T-cell (primary cell): ENCODE measurements at regions not wholly inside any gene's neighbourhood (a gene's known extent, or its start where the extent isn't known, plus 50 kb on each side); places are given as distances from the start of the nearest gene placed in this dataset.

Experiments used
- ATAC-seq, 4 experiments: fragments of 200-7000 bp in 3 of 4; fragments of 150-1000 bp in 1 of 4; cut with Tn5 transposase; replicated peaks in 1 of 4; 1 replicate in 3 of 4; 2 replicates in 1 of 4; pipeline ENCODE4 v1.10.0; 2021; ENCODE audit warnings: moderate library complexity in 3 of 4, mild to moderate bottlenecking in 2 of 4, moderate number of reproducible peaks in 1 of 4
- CTCF ChIA-PET, 2 donors: fragments of 300-600 bp; sonication (Branson Sonifier 250); formaldehyde crosslinking; loops; one replicate each; lab custom pipeline; 2022; ENCODE audit warnings: antibody characterized with exemption in 2 of 2; lab: Charles Lee
- POLR2A ChIA-PET, 2 donors: fragments of 300-600 bp; sonication (Branson Sonifier 250); formaldehyde crosslinking; loops; one replicate each; lab custom pipeline; 2022; ENCODE audit warnings: antibody characterized with exemption in 2 of 2; lab: Charles Lee
- DNase-seq, 35 experiments: peaks; one replicate each; pipeline versions ENCODE4 v3.0.0 to v3.0.0-alpha.2; 2013 to 2023
- H3K27ac ChIP-seq: one replicate; pipeline ENCODE4 v1.5.1; 2013; ENCODE audit warnings: low read length
- H3K27me3 ChIP-seq, 2 experiments: replicated peaks in 1 of 2; 1 replicate in 1 of 2; 2 replicates in 1 of 2; pipeline versions ENCODE4 v1.6.1 to v1.7.0; 2013; ENCODE audit warnings: low read length in 1 of 2, mixed read lengths in 1 of 2; ENCODE audit not compliant: control insufficient read depth in 2 of 2, insufficient read depth in 2 of 2; ENCODE audit errors: extremely low read depth in 1 of 2
- H3K36me3 ChIP-seq, 2 donors: 1 replicate in 1 of 2; 2 replicates in 1 of 2; pipeline versions ENCODE4 v1.6.1 to v1.7.0; 2013; ENCODE audit warnings: low read length in 1 of 2; ENCODE audit not compliant: control insufficient read depth in 2 of 2, insufficient read depth in 1 of 2; ENCODE audit errors: extremely low read depth in 1 of 2
- H3K4me1 ChIP-seq, 2 experiments: 1 replicate in 1 of 2; 2 replicates in 1 of 2; pipeline versions ENCODE4 v1.6.1 to v1.7.0; 2013; ENCODE audit warnings: low read length in 2 of 2, mixed read lengths in 1 of 2; ENCODE audit not compliant: insufficient read depth in 2 of 2, control insufficient read depth in 1 of 2; ENCODE audit errors: extremely low read depth in 1 of 2
- H3K4me3 ChIP-seq, 2 donors: 1 replicate in 1 of 2; 2 replicates in 1 of 2; pipeline versions ENCODE4 v1.5.1 to v1.7.0; 2013; ENCODE audit warnings: mild to moderate bottlenecking in 2 of 2, low read length in 1 of 2, moderate library complexity in 1 of 2; ENCODE audit not compliant: control insufficient read depth in 1 of 2; ENCODE audit errors: extremely low read depth in 1 of 2
- H3K9me3 ChIP-seq: 2 replicates; pipeline ENCODE4 v1.7.0; 2013
- H3K27ac Mint-ChIP-seq, 2 donors: one replicate each; pipeline ENCODE4 v1.8.0; 2020 to 2021; ENCODE audit warnings: mild to moderate bottlenecking in 2 of 2, mixed read lengths in 2 of 2
- H3K27me3 Mint-ChIP-seq, 2 donors: one replicate each; pipeline ENCODE4 v1.8.0; 2021 to 2022; ENCODE audit warnings: mixed read lengths in 2 of 2
- H3K36me3 Mint-ChIP-seq: one replicate; pipeline ENCODE4 v1.8.0; 2021; ENCODE audit warnings: mixed read lengths
- H3K4me1 Mint-ChIP-seq, 3 donors: one replicate each; pipeline ENCODE4 v1.8.0; 2020 to 2022; ENCODE audit warnings: mixed read lengths in 3 of 3, mild to moderate bottlenecking in 1 of 3
- H3K4me3 Mint-ChIP-seq, 3 donors: one replicate each; pipeline ENCODE4 v1.8.0; 2020 to 2022; ENCODE audit warnings: mild to moderate bottlenecking in 3 of 3, mixed read lengths in 3 of 3, moderate library complexity in 3 of 3
- H3K9me3 Mint-ChIP-seq, 3 donors: one replicate each; pipeline ENCODE4 v1.8.0; 2020 to 2022; ENCODE audit warnings: mixed read lengths in 3 of 3
- WGBS: methylation state at CpG from one replicate; pipeline ENCODE4 v1.1.5; 2013; ENCODE audit warnings: missing lambda C conversion rate; ENCODE audit not compliant: insufficient coverage; 5-methylcytosine and 5-hydroxymethylcytosine counted together

GRCh38 chr18:70848329-70848728, 559.5 kb downstream of the SOCS6 start:
- Mint-ChIP-seq H3K36me3 (no peaks in the 10 kb centered on the region), H3K9me3 (peaks cover 0 to 5% (median 3%) of the 10 kb centered on the region in 3 donors), H3K27me3 (no peaks in the 10 kb centered on the region), H3K4me1 (peaks cover 0 to 10% (median 0%) of the 10 kb centered on the region in 3 donors), H3K27ac (no peak overlapping the region), H3K4me3 (no peak overlapping the region)
- 93% methylated on average over 2 of the region's 7 CpGs for WGBS
- H3K27me3 ChIP-seq, result no peaks in the 10 kb centered on the region
- ATAC-seq (no peak), DNase-seq (no peak)
- H3K4me3 ChIP-seq, result no peak overlapping the region
- no peak overlapping the region for H3K27ac ChIP-seq
- H3K4me1 ChIP-seq, result no peaks in the 10 kb centered on the region
- ChIA-PET POLR2A (no interaction called here), CTCF (no interaction called here)
- no peaks in the 10 kb centered on the region for H3K9me3 ChIP-seq
- H3K36me3 ChIP-seq, result no peaks in the 10 kb centered on the region

GRCh38 chr18:70840649-70841048, 551.8 kb downstream of the SOCS6 start:
- H3K9me3 ChIP-seq, result no peaks in the 10 kb centered on the region
- no peaks in the 10 kb centered on the region for H3K36me3 ChIP-seq
- Mint-ChIP-seq H3K4me1 (no peaks in the 10 kb centered on the region), H3K27ac (no peak overlapping the region), H3K36me3 (no peaks in the 10 kb centered on the region), H3K9me3 (peaks cover 0 to 8% (median 3%) of the 10 kb centered on the region in 3 donors), H3K4me3 (no peak overlapping the region), H3K27me3 (no peaks in the 10 kb centered on the region)
- H3K4me1 ChIP-seq, result no peaks in the 10 kb centered on the region
- H3K4me3 ChIP-seq, result no peak overlapping the region
- DNase-seq, result no peak
- CTCF ChIA-PET, result no interaction called here
- ATAC-seq, result no peak
- POLR2A ChIA-PET, result interaction anchor here in 1 of 2 donors (0.6 kb wide), 1 partner anchor 74 kb away, joined by 3 read pairs; no protein-coding TSS in a partner anchor
- no peaks in the 10 kb centered on the region for H3K27me3 ChIP-seq
- no peak overlapping the region for H3K27ac ChIP-seq
- WGBS, result 100% methylated on average over 1 of the region's 3 CpGs

- DNase-seq, result no peak
- H3K27ac Mint-ChIP-seq, result no peak overlapping the region
- WGBS, result 69% methylated on average over 3 of the region's 3 CpGs
Observed at GRCh38 chr18:70827632-70828031, 538.8 kb downstream of the SOCS6 start.

GRCh38 chr18:70826571-70826970, 537.7 kb downstream of the SOCS6 start:
- peaks cover 0 to 6% (median 4%) of the 10 kb centered on the region in 3 donors for H3K9me3 Mint-ChIP-seq
- ATAC-seq (no peak), DNase-seq (no peak)
- Histone ChIP-seq H3K36me3 (no peaks in the 10 kb centered on the region), H3K27me3 (no peaks in the 10 kb centered on the region), H3K4me3 (no peak overlapping the region), H3K9me3 (no peaks in the 10 kb centered on the region), H3K27ac (no peak overlapping the region), H3K4me1 (no peaks in the 10 kb centered on the region)
- ChIA-PET CTCF (interaction anchor here in 1 of 2 donors (0.6 kb wide), 1 partner anchor 1427 kb away, joined by 4 read pairs; no protein-coding TSS in a partner anchor), POLR2A (no interaction called here)
- H3K36me3 Mint-ChIP-seq, result no peaks in the 10 kb centered on the region
- peaks cover 0 to 1% (median 0%) of the 10 kb centered on the region in 3 donors for H3K4me1 Mint-ChIP-seq
- no peak overlapping the region for H3K27ac Mint-ChIP-seq
- H3K4me3 Mint-ChIP-seq, result no peak overlapping the region
- WGBS, result 83% methylated on average over 1 of the region's 2 CpGs
- no peaks in the 10 kb centered on the region for H3K27me3 Mint-ChIP-seq

More at GRCh38 chr18:70827632-70828031, 538.8 kb downstream of the SOCS6 start:
- H3K27me3 Mint-ChIP-seq, result no peaks in the 10 kb centered on the region
- no peak overlapping the region for H3K4me3 Mint-ChIP-seq
- H3K9me3 ChIP-seq, result no peaks in the 10 kb centered on the region
- no peaks in the 10 kb centered on the region for H3K4me1 Mint-ChIP-seq
- no peaks in the 10 kb centered on the region for H3K27me3 ChIP-seq
- H3K4me3 ChIP-seq, result no peak overlapping the region
- no peaks in the 10 kb centered on the region for H3K4me1 ChIP-seq
- H3K27ac ChIP-seq, result no peak overlapping the region
- no peak for ATAC-seq
- ChIA-PET POLR2A (no interaction called here), CTCF (no interaction called here)
- H3K36me3 ChIP-seq, result no peaks in the 10 kb centered on the region
- peaks cover 0 to 13% (median 4%) of the 10 kb centered on the region in 3 donors for H3K9me3 Mint-ChIP-seq
- no peaks in the 10 kb centered on the region for H3K36me3 Mint-ChIP-seq

GRCh38 chr18:70822691-70823090, 533.8 kb downstream of the SOCS6 start:
- no peak for DNase-seq
- Mint-ChIP-seq H3K9me3 (peaks cover 0 to 10% (median 0%) of the 10 kb centered on the region in 3 donors), H3K4me1 (peaks cover 2 to 7% (median 6%) of the 10 kb centered on the region in 3 donors), H3K27me3 (no peaks in the 10 kb centered on the region), H3K27ac (no peak overlapping the region), H3K36me3 (no peaks in the 10 kb centered on the region), H3K4me3 (no peak overlapping the region)
- ATAC-seq, result no peak
- WGBS, result no CpG with 5 or more reads among the region's 3 CpGs
- H3K4me3 ChIP-seq, result no peak overlapping the region
- H3K36me3 ChIP-seq, result no peaks in the 10 kb centered on the region
- no peaks in the 10 kb centered on the region for H3K9me3 ChIP-seq
- no peaks in the 10 kb centered on the region for H3K4me1 ChIP-seq
- H3K27ac ChIP-seq, result no peak overlapping the region
- ChIA-PET CTCF (no interaction called here), POLR2A (no interaction called here)
- no peaks in the 10 kb centered on the region for H3K27me3 ChIP-seq

- H3K36me3 ChIP-seq, result no peaks in the 10 kb centered on the region
- no peaks in the 10 kb centered on the region for H3K4me1 ChIP-seq
- H3K27ac ChIP-seq, result no peak overlapping the region
- DNase-seq (no peak), ATAC-seq (no peak)
- H3K4me3 Mint-ChIP-seq, result no peak overlapping the region
- H3K4me3 ChIP-seq, result no peak overlapping the region
- no peak overlapping the region for H3K27ac Mint-ChIP-seq
- CTCF ChIA-PET, result no interaction called here
- peaks cover 0 to 10% (median 3%) of the 10 kb centered on the region in 3 donors for H3K9me3 Mint-ChIP-seq
- POLR2A ChIA-PET, result no interaction called here
- no peaks in the 10 kb centered on the region for H3K36me3 Mint-ChIP-seq
- H3K27me3 Mint-ChIP-seq, result no peaks in the 10 kb centered on the region
- H3K9me3 ChIP-seq, result no peaks in the 10 kb centered on the region
- peaks cover 2 to 7% (median 6%) of the 10 kb centered on the region in 3 donors for H3K4me1 Mint-ChIP-seq
- no peaks in the 10 kb centered on the region for H3K27me3 ChIP-seq
- WGBS, result no CpG with 5 or more reads among the region's 3 CpGs
Observed at GRCh38 chr18:70822117-70822516, 533.3 kb downstream of the SOCS6 start.
